ENCODE measurements at regions not wholly inside any gene's neighbourhood (a gene's known extent, or its start where the extent isn't known, plus 50 kb on each side); places are given as distances from the start of the nearest gene placed in this dataset.

DNA sequence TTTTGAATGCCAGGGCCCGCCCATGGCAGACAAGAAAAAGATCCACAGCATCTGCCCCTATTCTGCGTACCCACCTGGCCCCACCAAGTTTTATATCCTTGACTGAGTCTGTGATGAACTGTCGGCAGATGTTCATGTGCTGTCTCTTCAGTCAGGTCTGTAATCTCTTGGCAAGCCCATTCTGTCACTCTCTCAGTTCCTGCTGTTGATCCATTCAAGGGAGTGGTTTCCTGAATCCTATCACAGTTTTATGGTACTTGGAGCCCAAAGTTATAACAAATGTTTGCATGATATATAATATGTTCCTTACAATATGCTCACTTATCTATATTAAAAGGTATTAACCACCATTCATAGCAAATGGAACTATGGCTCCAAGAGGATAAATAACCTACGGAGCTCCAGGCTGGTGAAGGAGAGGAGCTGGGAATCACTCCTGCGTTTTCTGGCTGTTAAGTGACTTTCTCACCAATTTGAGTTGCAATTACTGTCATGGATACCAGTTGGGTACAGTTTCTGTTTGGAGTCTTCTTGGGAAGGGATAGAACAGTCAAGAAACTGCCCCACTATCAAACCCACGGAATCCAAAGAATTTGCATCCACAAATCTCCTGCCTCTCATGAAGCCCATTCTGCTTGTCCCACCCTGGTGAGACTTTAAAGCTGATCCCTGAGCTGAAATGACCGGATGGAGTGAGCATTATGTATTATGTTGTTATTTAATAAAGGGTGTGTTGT, 103.4 kb upstream of the SPRY4 start:
- Histone ChIP-seq H3K4me1 (ENCODE audit: insufficient read depth, poor library complexity, severe bottlenecking) (no peaks in the 10 kb centered on the region), H3K27me3 (ENCODE audit: insufficient read depth, poor library complexity, severe bottlenecking) (no peaks in the 10 kb centered on the region), H3K27ac (ENCODE audit: poor library complexity, severe bottlenecking) (no peak overlapping the region), H3K4me3 (ENCODE audit: severe bottlenecking) (no peak overlapping the region), H3K36me3 (ENCODE audit: low read depth) (no peaks in the 10 kb centered on the region), H3K9me3 (ENCODE audit: severe bottlenecking) (no peaks in the 10 kb centered on the region)
- TF ChIP-seq, protein P1, sequence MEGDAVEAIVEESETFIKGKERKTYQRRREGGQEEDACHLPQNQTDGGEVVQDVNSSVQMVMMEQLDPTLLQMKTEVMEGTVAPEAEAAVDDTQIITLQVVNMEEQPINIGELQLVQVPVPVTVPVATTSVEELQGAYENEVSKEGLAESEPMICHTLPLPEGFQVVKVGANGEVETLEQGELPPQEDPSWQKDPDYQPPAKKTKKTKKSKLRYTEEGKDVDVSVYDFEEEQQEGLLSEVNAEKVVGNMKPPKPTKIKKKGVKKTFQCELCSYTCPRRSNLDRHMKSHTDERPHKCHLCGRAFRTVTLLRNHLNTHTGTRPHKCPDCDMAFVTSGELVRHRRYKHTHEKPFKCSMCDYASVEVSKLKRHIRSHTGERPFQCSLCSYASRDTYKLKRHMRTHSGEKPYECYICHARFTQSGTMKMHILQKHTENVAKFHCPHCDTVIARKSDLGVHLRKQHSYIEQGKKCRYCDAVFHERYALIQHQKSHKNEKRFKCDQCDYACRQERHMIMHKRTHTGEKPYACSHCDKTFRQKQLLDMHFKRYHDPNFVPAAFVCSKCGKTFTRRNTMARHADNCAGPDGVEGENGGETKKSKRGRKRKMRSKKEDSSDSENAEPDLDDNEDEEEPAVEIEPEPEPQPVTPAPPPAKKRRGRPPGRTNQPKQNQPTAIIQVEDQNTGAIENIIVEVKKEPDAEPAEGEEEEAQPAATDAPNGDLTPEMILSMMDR (IDR thresholded peaks at IDR 0.05; ENCODE audit: poor library complexity, severe bottlenecking) = no peak
- ATAC-seq (ENCODE audit: low read depth) (no peak), DNase-seq (ENCODE audit: low spot score) (no peak)

DNA sequence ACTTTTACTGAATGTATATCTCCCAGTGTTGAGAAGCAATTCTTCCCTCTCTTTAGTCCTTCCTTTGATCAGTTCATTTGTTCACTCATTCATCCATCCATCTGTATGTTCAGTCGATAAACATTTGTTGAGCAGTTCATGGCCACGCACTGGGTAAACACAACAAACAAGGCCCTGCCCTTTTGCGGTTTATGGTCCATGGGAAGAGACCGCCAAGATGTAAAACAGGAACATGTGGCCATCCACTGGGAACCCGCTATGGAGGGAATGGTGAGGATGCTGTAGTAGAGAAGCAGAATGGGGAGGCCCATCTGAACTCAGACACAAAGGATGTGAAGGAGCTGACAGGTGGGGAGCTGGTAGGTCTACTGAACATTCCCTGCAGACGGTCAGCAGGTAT, 102.7 kb upstream of the SPRY4 start:
- TF ChIP-seq, protein P1 (IDR thresholded peaks at IDR 0.05; ENCODE audit: poor library complexity, severe bottlenecking) = no peak
- ATAC-seq (ENCODE audit: low read depth) = no peak
- no peak for DNase-seq (ENCODE audit: low spot score)

DNA sequence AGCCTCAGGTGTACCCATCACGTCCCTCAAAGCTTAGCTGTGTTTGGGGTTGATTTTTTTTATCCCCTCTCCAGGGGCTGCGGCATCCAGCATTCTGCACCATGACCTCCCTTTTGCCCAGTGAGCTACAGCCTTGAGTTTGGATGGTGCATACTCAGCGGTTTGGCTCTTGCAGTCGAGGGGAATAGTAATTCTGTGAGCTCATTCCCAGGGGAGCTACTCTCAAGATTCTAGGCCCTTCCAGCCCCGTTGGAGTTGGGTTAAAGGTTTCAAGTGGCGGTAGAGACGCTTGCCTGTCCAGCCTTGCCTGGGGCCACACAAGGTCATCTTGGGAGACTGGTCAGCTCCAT, 102.2 kb upstream of the SPRY4 start:
- DNase-seq (ENCODE audit: low spot score) = no peak
- no peak overlapping the region for H3K4me3 ChIP-seq (ENCODE audit: severe bottlenecking)
- no peaks in the 10 kb centered on the region for H3K27me3 ChIP-seq (ENCODE audit: insufficient read depth, poor library complexity, severe bottlenecking)
- TF ChIP-seq, protein P1 (IDR thresholded peaks at IDR 0.05; ENCODE audit: poor library complexity, severe bottlenecking) = no peak
- peaks cover 6% of the 10 kb centered on the region for H3K4me1 ChIP-seq (ENCODE audit: insufficient read depth, poor library complexity, severe bottlenecking)
- no peak overlapping the region for H3K27ac ChIP-seq (ENCODE audit: poor library complexity, severe bottlenecking)
- no peak for ATAC-seq (ENCODE audit: low read depth)
- H3K9me3 ChIP-seq (ENCODE audit: severe bottlenecking) = no peaks in the 10 kb centered on the region
- H3K36me3 ChIP-seq (ENCODE audit: low read depth) = no peaks in the 10 kb centered on the region

More for the DNA sequence above, 102.7 kb upstream of the SPRY4 start:
- H3K27ac ChIP-seq (ENCODE audit: poor library complexity, severe bottlenecking) = no peak overlapping the region
- no peaks in the 10 kb centered on the region for H3K27me3 ChIP-seq (ENCODE audit: insufficient read depth, poor library complexity, severe bottlenecking)
- H3K4me3 ChIP-seq (ENCODE audit: severe bottlenecking) = no peak overlapping the region
- H3K9me3 ChIP-seq (ENCODE audit: severe bottlenecking) = no peaks in the 10 kb centered on the region
- H3K36me3 ChIP-seq (ENCODE audit: low read depth) = no peaks in the 10 kb centered on the region
- peaks cover 1% of the 10 kb centered on the region for H3K4me1 ChIP-seq (ENCODE audit: insufficient read depth, poor library complexity, severe bottlenecking)

DNA sequence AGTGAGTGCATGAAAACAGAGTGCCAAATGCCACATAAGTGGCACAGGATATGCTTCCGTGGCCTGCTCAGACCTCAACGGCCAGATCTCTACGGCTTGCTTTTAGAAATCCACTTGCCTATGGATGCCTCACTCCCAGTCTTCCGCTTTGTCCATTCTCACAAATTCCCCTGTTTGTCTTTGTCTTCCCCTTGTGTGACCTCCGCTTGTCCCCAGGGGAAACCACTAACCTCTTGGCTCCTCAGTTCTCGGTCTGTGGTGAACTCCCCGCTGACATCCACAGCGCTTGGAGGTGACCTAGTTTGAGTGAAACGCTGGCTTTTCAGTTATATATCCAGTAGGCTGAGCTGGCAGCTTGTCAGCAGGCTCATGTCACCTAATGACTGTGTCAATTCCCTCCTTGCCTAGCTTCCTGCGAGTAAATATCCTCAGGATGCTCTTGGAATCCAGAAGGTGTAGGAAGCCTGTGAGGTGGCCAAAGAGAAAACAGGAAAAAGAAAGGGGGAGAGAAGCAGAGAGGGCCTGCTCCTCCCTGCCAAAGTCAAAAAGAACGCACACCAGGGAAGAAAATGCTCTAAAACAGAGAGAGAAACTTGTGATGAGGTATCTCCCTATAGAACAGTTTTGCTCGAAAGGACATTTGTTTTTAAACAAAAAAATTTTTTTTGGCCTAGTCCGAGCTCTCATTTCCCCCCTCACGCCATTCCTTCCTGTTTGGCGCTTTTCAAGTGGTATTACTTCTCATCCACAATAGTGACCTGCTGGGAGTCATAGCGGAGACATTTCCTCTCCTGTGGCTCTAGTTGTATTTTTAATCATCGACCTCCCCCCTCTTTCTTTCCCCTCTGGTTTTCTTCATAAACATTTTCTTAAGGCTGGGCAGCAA, 101.6 kb upstream of the SPRY4 start:
- no peaks in the 10 kb centered on the region for H3K27me3 ChIP-seq (ENCODE audit: insufficient read depth, poor library complexity, severe bottlenecking)
- DNase-seq (ENCODE audit: low spot score) = no peak
- H3K9me3 ChIP-seq (ENCODE audit: severe bottlenecking) = no peaks in the 10 kb centered on the region
- peaks cover 9% of the 10 kb centered on the region for H3K4me1 ChIP-seq (ENCODE audit: insufficient read depth, poor library complexity, severe bottlenecking)
- TF ChIP-seq, protein P1 (IDR thresholded peaks at IDR 0.05; ENCODE audit: poor library complexity, severe bottlenecking) = no peak
- H3K36me3 ChIP-seq (ENCODE audit: low read depth) = no peaks in the 10 kb centered on the region
- no peak for ATAC-seq (ENCODE audit: low read depth)
- H3K4me3 ChIP-seq (ENCODE audit: severe bottlenecking) = no peak overlapping the region
- no peak overlapping the region for H3K27ac ChIP-seq (ENCODE audit: poor library complexity, severe bottlenecking)
